Skeletal muscle tissue (tissue), 3 donors: ENCODE measurements at regions not wholly inside any gene's neighbourhood (a gene's known extent, or its start where the extent isn't known, plus 50 kb on each side); places are given as distances from the start of the nearest gene placed in this dataset.

ENCODE experiments used
- H3K27ac ChIP-seq: one replicate; pipeline ENCODE4 v1.7.0; 2013; ENCODE audit warnings: mild to moderate bottlenecking, low read depth, low read length, inconsistent platforms
- H3K27me3 ChIP-seq, 3 donors: one replicate each; pipeline ENCODE4 v1.7.0; 2013; ENCODE audit warnings: low read length in 3 of 3; ENCODE audit not compliant: control insufficient read depth in 3 of 3, insufficient read depth in 3 of 3
- H3K36me3 ChIP-seq, 3 donors: one replicate each; pipeline ENCODE4 v1.7.0; 2013; ENCODE audit warnings: low read length in 3 of 3; ENCODE audit not compliant: control insufficient read depth in 3 of 3, insufficient read depth in 3 of 3
- H3K4me1 ChIP-seq, 3 donors: one replicate each; pipeline ENCODE4 v1.7.0; 2013; ENCODE audit warnings: low read length in 3 of 3, mild to moderate bottlenecking in 3 of 3; ENCODE audit not compliant: control insufficient read depth in 3 of 3, insufficient read depth in 3 of 3
- H3K4me3 ChIP-seq, 3 donors: one replicate each; pipeline ENCODE4 v1.7.0; 2013; ENCODE audit warnings: low read length in 3 of 3
- H3K9ac ChIP-seq, 3 donors: one replicate each; pipeline ENCODE4 v1.7.0; 2013; ENCODE audit warnings: low read length in 3 of 3, mild to moderate bottlenecking in 3 of 3, moderate library complexity in 2 of 3, low read depth in 1 of 3
- H3K9me3 ChIP-seq, 3 donors: one replicate each; pipeline ENCODE4 v1.7.0; 2013; ENCODE audit warnings: low read length in 3 of 3; ENCODE audit not compliant: control insufficient read depth in 3 of 3
- donor health status: Osteomylitis.

GRCh38 chr13:76638882-76639281 is 247.3 kb downstream of the KCTD12 start:
- Histone ChIP-seq H3K9me3 (no peaks in the 10 kb centered on the region), H3K4me3 (no peak overlapping the region), H3K27ac (no peak overlapping the region), H3K27me3 (no peaks in the 10 kb centered on the region), H3K4me1 (peaks cover 0 to 11% (median 9%) of the 10 kb centered on the region in 3 donors), H3K36me3 (no peaks in the 10 kb centered on the region), H3K9ac (no peak overlapping the region)

GRCh38 chr13:76638181-76638580 is 248.0 kb downstream of the KCTD12 start:
- Histone ChIP-seq H3K9me3 (no peaks in the 10 kb centered on the region), H3K27ac (no peak overlapping the region), H3K9ac (no peak overlapping the region), H3K36me3 (no peaks in the 10 kb centered on the region), H3K4me3 (no peak overlapping the region), H3K27me3 (no peaks in the 10 kb centered on the region), H3K4me1 (peaks cover 0 to 11% (median 9%) of the 10 kb centered on the region in 3 donors)

GRCh38 chr13:76637641-76638141 is 248.5 kb downstream of the KCTD12 start:
- Histone ChIP-seq H3K27ac (no peak overlapping the region), H3K4me1 (peaks cover 0 to 11% (median 9%) of the 10 kb centered on the region in 3 donors), H3K27me3 (no peaks in the 10 kb centered on the region), H3K9ac (no peak overlapping the region), H3K4me3 (no peak overlapping the region), H3K9me3 (no peaks in the 10 kb centered on the region), H3K36me3 (no peaks in the 10 kb centered on the region)

- no peak overlapping the region for H3K27ac ChIP-seq
- H3K9me3 ChIP-seq: no peaks in the 10 kb centered on the region
These were observed 249.4 kb downstream of the KCTD12 start for GRCh38 chr13:76636829-76637228.

GRCh38 chr13:76635232-76636230 is 250.7 kb downstream of the KCTD12 start:
- Histone ChIP-seq H3K4me1 (peaks cover 0 to 11% (median 9%) of the 10 kb centered on the region in 3 donors), H3K36me3 (no peaks in the 10 kb centered on the region), H3K27ac (no peak overlapping the region), H3K9ac (no peak overlapping the region), H3K9me3 (no peaks in the 10 kb centered on the region), H3K27me3 (no peaks in the 10 kb centered on the region), H3K4me3 (no peak overlapping the region)

More at GRCh38 chr13:76636829-76637228, 249.4 kb downstream of the KCTD12 start:
- H3K4me3 ChIP-seq: no peak overlapping the region
- no peaks in the 10 kb centered on the region for H3K27me3 ChIP-seq
- H3K36me3 ChIP-seq: no peaks in the 10 kb centered on the region
- H3K9ac ChIP-seq: no peak overlapping the region
- H3K4me1 ChIP-seq: peaks cover 0 to 11% (median 9%) of the 10 kb centered on the region in 3 donors

- Histone ChIP-seq H3K4me3 (no peak overlapping the region), H3K4me1 (peaks cover 0 to 11% (median 9%) of the 10 kb centered on the region in 3 donors), H3K27ac (no peak overlapping the region), H3K9me3 (no peaks in the 10 kb centered on the region), H3K27me3 (no peaks in the 10 kb centered on the region), H3K9ac (no peak overlapping the region), H3K36me3 (no peaks in the 10 kb centered on the region)
These were observed 251.6 kb downstream of the KCTD12 start for GRCh38 chr13:76634431-76635191.

GRCh38 chr13:76632401-76633044 is 253.7 kb downstream of the KCTD12 start:
- no peak overlapping the region for H3K27ac ChIP-seq
- no peak overlapping the region for H3K9ac ChIP-seq
- no peak overlapping the region for H3K4me3 ChIP-seq
- H3K36me3 ChIP-seq: no peaks in the 10 kb centered on the region
- no peaks in the 10 kb centered on the region for H3K27me3 ChIP-seq
- no peaks in the 10 kb centered on the region for H3K9me3 ChIP-seq
- H3K4me1 ChIP-seq: peaks cover 0 to 10% (median 2%) of the 10 kb centered on the region in 3 donors

- Histone ChIP-seq H3K9ac (no peak overlapping the region), H3K27me3 (no peaks in the 10 kb centered on the region), H3K9me3 (peaks cover 0 to 2% (median 0%) of the 10 kb centered on the region in 3 donors), H3K27ac (no peak overlapping the region), H3K36me3 (no peaks in the 10 kb centered on the region), H3K4me3 (no peak overlapping the region), H3K4me1 (no peaks in the 10 kb centered on the region)
These were observed 255.5 kb downstream of the KCTD12 start for GRCh38 chr13:76630629-76631230.

GRCh38 chr13:76622315-76623040 is 263.7 kb downstream of the KCTD12 start:
- H3K27ac ChIP-seq: no peak overlapping the region
- no peak overlapping the region for H3K9ac ChIP-seq
- H3K27me3 ChIP-seq: no peaks in the 10 kb centered on the region
- H3K4me3 ChIP-seq: no peak overlapping the region
- no peaks in the 10 kb centered on the region for H3K36me3 ChIP-seq
- no peaks in the 10 kb centered on the region for H3K4me1 ChIP-seq
- peaks cover 0 to 2% (median 0%) of the 10 kb centered on the region in 3 donors for H3K9me3 ChIP-seq
